ENCODE measurements at regions not wholly inside any gene's neighbourhood (a gene's known extent, or its start where the extent isn't known, plus 50 kb on each side); places are given as distances from the start of the nearest gene placed in this dataset.

DNA sequence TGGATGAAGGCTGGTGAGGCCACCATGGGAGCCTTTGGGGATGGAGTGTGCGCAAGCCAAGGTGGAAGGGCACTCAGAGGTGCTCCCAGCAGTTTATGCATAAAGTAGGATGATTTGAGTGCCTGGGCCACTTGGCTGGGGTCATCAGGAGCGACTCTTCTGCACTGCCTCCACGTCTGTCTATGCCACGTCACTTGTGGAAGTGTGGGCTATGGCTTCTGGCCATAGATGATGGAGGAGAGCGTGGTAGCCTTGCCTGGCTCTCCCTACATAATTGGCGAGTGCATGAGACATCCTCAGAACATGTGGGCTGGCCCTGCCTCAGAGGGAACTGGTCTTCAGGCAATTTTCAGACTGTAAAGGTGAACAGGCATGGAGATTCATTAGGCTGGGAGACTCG is 182.9 kb downstream of the TEX29 start:
- ATAC-seq: no peak
- WGBS, 2 donors: 66 to 70% methylated on average over 7 of the region's 7 CpGs
- DNase-seq: no peak
- intact Hi-C loops (cut with DNase I): no loop called here
- Histone ChIP-seq H3K27ac (no peak overlapping the region), H3K4me3 (no peak overlapping the region), H3K4me1 (no peaks in the 10 kb centered on the region), H3K9me3 (peaks cover 0 to 7% (median 0%) of the 10 kb centered on the region in 3 donors), H3K36me3 (replicated peaks in 1 of 2; ENCODE audit: insufficient read depth in 1 of 2, low read depth in 2 of 2) (no peaks in the 10 kb centered on the region), H3K27me3 (no peaks in the 10 kb centered on the region)
- TF ChIP-seq, protein P1, sequence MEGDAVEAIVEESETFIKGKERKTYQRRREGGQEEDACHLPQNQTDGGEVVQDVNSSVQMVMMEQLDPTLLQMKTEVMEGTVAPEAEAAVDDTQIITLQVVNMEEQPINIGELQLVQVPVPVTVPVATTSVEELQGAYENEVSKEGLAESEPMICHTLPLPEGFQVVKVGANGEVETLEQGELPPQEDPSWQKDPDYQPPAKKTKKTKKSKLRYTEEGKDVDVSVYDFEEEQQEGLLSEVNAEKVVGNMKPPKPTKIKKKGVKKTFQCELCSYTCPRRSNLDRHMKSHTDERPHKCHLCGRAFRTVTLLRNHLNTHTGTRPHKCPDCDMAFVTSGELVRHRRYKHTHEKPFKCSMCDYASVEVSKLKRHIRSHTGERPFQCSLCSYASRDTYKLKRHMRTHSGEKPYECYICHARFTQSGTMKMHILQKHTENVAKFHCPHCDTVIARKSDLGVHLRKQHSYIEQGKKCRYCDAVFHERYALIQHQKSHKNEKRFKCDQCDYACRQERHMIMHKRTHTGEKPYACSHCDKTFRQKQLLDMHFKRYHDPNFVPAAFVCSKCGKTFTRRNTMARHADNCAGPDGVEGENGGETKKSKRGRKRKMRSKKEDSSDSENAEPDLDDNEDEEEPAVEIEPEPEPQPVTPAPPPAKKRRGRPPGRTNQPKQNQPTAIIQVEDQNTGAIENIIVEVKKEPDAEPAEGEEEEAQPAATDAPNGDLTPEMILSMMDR (IDR thresholded peaks at IDR 0.05): no peak
- TF ChIP-seq POLR2A (IDR thresholded peaks at IDR 0.05): no peak

DNA sequence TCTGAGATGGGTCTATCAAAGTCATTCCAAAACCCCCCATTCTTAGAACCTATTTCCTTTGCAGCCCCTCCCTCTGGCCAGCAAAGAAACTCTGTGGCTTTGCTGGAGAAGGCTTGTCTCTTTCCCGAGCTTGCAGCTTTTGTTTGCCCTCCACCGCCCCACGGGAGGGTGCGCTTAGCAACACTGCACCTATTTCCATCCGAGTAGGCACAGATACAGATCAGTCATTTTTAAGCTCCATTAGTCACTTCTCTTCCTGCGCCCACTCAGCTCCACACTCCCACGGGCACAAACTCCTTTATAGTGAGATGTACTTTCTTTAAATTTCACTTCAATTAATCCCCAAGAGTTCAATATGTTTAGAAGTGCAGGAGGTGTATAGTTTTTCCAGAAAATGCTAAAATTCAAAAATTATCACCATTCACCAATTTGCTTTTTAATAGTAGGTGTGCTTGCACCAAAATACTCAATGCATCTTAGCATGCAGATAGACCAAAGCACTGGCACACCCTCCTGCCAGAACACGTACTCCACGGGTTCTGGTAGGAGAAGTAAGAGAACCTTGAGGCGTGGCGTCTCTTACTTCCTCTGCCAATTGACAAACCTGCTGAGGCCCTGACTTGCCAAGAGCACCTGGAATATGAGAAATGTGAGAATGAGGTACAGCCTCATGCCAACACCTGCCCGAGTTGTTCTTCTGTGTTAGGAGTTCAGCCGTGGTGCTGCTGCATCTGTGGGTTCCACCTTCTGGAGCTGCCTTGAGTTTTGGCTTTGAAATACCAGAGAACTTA is 183.7 kb downstream of the TEX29 start:
- TF ChIP-seq, protein P1 (IDR thresholded peaks at IDR 0.05): no peak
- no peak for TF ChIP-seq POLR2A (IDR thresholded peaks at IDR 0.05)
- 30 to 42% methylated on average over 13 of the region's 13 CpGs for WGBS, 2 donors
- Histone ChIP-seq H3K36me3 (replicated peaks in 1 of 2; ENCODE audit: insufficient read depth in 1 of 2, low read depth in 2 of 2) (no peaks in the 10 kb centered on the region), H3K4me1 (no peaks in the 10 kb centered on the region), H3K4me3 (no peak overlapping the region), H3K9me3 (peaks cover 0 to 7% (median 0%) of the 10 kb centered on the region in 3 donors), H3K27ac (no peak overlapping the region), H3K27me3 (no peaks in the 10 kb centered on the region)
- DNase-seq (no peak), ATAC-seq (no peak)
- intact Hi-C loops (cut with DNase I): no loop called here

DNA sequence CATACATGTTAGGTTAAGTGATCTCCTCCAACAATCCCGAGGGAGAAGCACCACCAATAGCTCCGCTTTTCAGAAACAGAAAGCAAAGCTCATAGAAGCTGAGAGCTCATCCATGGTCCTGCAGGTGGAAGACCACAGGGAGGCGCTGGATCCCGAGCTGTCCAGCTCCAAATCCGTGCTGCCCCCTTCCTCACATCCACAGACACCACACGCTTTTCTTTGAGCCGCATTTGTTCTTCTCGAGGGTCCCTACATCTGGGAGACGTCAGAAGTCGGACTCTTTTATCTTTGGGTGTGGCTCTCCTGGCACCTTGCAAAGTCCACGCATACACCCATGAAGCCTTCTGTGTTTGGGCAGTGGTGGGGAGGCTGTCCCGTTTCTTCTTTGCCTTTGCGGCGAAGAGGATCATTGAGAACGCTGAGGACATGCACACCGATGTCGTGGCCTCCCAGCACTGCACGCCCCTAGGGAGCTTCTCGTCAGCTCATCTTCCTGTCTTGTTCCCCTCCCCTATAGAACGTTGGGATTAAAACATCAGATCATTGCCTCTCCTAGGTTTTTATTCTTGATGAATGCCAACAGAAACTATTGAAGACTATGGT is 184.8 kb downstream of the TEX29 start:
- DNase-seq: no peak
- 25 to 34% methylated on average over 20 of the region's 20 CpGs for WGBS, 2 donors
- no peak overlapping the region for H3K27ac ChIP-seq
- no peak for TF ChIP-seq POLR2A (IDR thresholded peaks at IDR 0.05)
- TF ChIP-seq, protein P1 (IDR thresholded peaks at IDR 0.05): peak in 2 of 7 experiments; percentile 27 to 29
- no peak for ATAC-seq
- H3K27me3 ChIP-seq: no peaks in the 10 kb centered on the region
- H3K36me3 ChIP-seq (replicated peaks in 1 of 2; ENCODE audit: insufficient read depth in 1 of 2, low read depth in 2 of 2): no peaks in the 10 kb centered on the region
- H3K4me3 ChIP-seq: no peak overlapping the region
- H3K9me3 ChIP-seq: peaks cover 0 to 7% (median 0%) of the 10 kb centered on the region in 3 donors
- intact Hi-C loops (cut with DNase I): no loop called here
- H3K4me1 ChIP-seq: no peaks in the 10 kb centered on the region

DNA sequence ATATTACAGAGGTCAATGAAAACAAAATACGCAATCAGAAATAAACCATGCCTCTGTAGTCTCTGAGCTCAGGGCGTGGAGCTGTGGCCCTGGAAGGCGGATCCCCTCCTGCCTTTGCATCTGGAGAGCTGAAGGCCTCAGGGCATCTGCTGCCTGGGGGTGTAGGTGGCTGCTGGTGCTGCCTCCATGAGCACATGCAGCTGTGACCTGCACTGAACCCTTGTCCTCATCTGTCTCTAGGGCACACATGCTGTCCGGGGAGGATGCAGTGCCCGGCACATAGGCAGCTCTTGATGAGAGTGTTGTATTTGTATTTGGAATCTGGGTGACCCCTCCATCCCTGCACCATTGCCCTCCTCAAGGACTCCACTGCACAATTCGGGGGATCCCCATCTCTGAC is 185.7 kb downstream of the TEX29 start:
- intact Hi-C loops (cut with DNase I): no loop called here
- H3K27me3 ChIP-seq: no peaks in the 10 kb centered on the region
- H3K4me1 ChIP-seq: no peaks in the 10 kb centered on the region
- DNase-seq (no peak), ATAC-seq (no peak)
- H3K27ac ChIP-seq: no peak overlapping the region
- peaks cover 0 to 7% (median 0%) of the 10 kb centered on the region in 3 donors for H3K9me3 ChIP-seq
- H3K36me3 ChIP-seq (replicated peaks in 1 of 2; ENCODE audit: insufficient read depth in 1 of 2, low read depth in 2 of 2): no peaks in the 10 kb centered on the region
- TF ChIP-seq, protein P1 (IDR thresholded peaks at IDR 0.05): no peak
- TF ChIP-seq POLR2A (IDR thresholded peaks at IDR 0.05): no peak
- no peak overlapping the region for H3K4me3 ChIP-seq
- WGBS, 2 donors: 57 to 73% methylated on average over 5 to 6 of the region's 6 CpGs

All from body of pancreas (tissue), 4 donors.